ENCODE measurements at regions not wholly inside any gene's neighbourhood (a gene's known extent, or its start where the extent isn't known, plus 50 kb on each side); places are given as distances from the start of the nearest gene placed in this dataset.

- H3K4me3 ChIP-seq (ENCODE audit: low read length) = no peak overlapping the region
- intact Hi-C loops (cut with DNase I) = no loop called here
- no peaks in the 10 kb centered on the region for H3K4me1 ChIP-seq (ENCODE audit: control insufficient read depth, insufficient read depth, low read length)
- DNase-seq (no peak), ATAC-seq (no peak)
- no peaks in the 10 kb centered on the region for H3K9me3 ChIP-seq (ENCODE audit: control insufficient read depth, low read length)
- no peaks in the 10 kb centered on the region for H3K27me3 ChIP-seq (ENCODE audit: control insufficient read depth, insufficient read depth)
- H3K27ac ChIP-seq (ENCODE audit: low read length) = no peak overlapping the region
- 85% methylated on average over 7 of the region's 7 CpGs for WGBS
Measured at GRCh38 chr2:185687967-185688366, 50.6 kb upstream of the FSIP2 start.

Data from right cardiac atrium (tissue), 5 donors.